IMR-90 (cell line): ENCODE measurements at regions not wholly inside any gene's neighbourhood (a gene's known extent, or its start where the extent isn't known, plus 50 kb on each side); places are given as distances from the start of the nearest gene placed in this dataset.

Source experiments
- ATAC-seq: fragments of 200-7000 bp; cut with Tn5 transposase; 2 replicates; pipeline ENCODE4 v1.9.1; 2020; ENCODE audit warnings: low read depth, mild to moderate bottlenecking, moderate library complexity
- BruUV-seq: library from RNA; stranded (reverse); fragments of 400-500 nt; replicated peaks from 2 replicates; lab custom pipeline; 2021; lab: Mats Ljungman, UMichigan
- CTCF ChIA-PET: fragments of 300-600 bp; formaldehyde crosslinking; extraction: SDS; loops from one replicate; lab custom pipeline; 2021; ENCODE audit warnings: antibody characterized with exemption; lab: Yijun Ruan, JAX
- POLR2A ChIA-PET: fragments of 300-600 bp; sonication (Branson Sonifier 250); formaldehyde crosslinking; loops from one replicate; lab custom pipeline; 2022; ENCODE audit warnings: antibody characterized with exemption; ENCODE audit not compliant: unreplicated experiment; lab: Charles Lee
- DNase-seq: peaks from one replicate; pipeline ENCODE4 v3.0.0; 2013
- H2AFZ ChIP-seq: replicated peaks from 2 replicates; pipeline ENCODE3; 2013; ENCODE audit warnings: low read length, mild to moderate bottlenecking; ENCODE audit not compliant: poor library complexity
- H2AK5ac ChIP-seq: 2 replicates; pipeline ENCODE4 v1.6.1; 2013; ENCODE audit warnings: low read depth, low read length, inconsistent platforms
- H2AK9ac ChIP-seq: replicated peaks from 2 replicates; pipeline ENCODE3; 2013; ENCODE audit warnings: mild to moderate bottlenecking, low read depth, low read length, moderate library complexity; ENCODE audit not compliant: poor library complexity
- H2BK120ac ChIP-seq: 2 replicates; pipeline ENCODE4 v1.6.1; 2013; ENCODE audit warnings: low read depth, low read length, inconsistent platforms
- H2BK15ac ChIP-seq: 3 replicates; pipeline ENCODE4 v1.6.1; 2013; ENCODE audit warnings: low read depth, low read length, inconsistent platforms
- H2BK20ac ChIP-seq: 2 replicates; pipeline ENCODE4 v1.6.1; 2013; ENCODE audit warnings: low read depth, mild to moderate bottlenecking, inconsistent platforms, low read length, moderate library complexity
- H2BK5ac ChIP-seq: 2 replicates; pipeline ENCODE4 v1.6.1; 2013; ENCODE audit warnings: mild to moderate bottlenecking, low read depth, low read length, inconsistent platforms; ENCODE audit not compliant: poor library complexity, severe bottlenecking
- H3K14ac ChIP-seq: replicated peaks from 2 replicates; pipeline ENCODE4 v1.6.1; 2013; ENCODE audit warnings: low read depth, low read length, inconsistent platforms
- H3K18ac ChIP-seq: 2 replicates; pipeline ENCODE4 v1.6.1; 2013; ENCODE audit warnings: low read depth, low read length, control low read depth
- H3K23ac ChIP-seq: 2 replicates; pipeline ENCODE4 v1.6.1; 2013; ENCODE audit warnings: low read depth, low read length, inconsistent platforms
- H3K27ac ChIP-seq: 2 replicates; pipeline ENCODE4 v1.5.1; 2013; ENCODE audit warnings: mild to moderate bottlenecking, control low read depth, low read length; ENCODE audit not compliant: insufficient read depth
- H3K27me3 ChIP-seq: 2 replicates; pipeline ENCODE4 v1.6.1; 2013; ENCODE audit warnings: low read length; ENCODE audit not compliant: control insufficient read depth, insufficient read depth
- H3K36me3 ChIP-seq: 2 replicates; pipeline ENCODE4 v1.6.1; 2013; ENCODE audit warnings: low read length, mixed read lengths; ENCODE audit not compliant: control insufficient read depth, insufficient read depth
- H3K4ac ChIP-seq: 2 replicates; pipeline ENCODE4 v1.6.1; 2013; ENCODE audit warnings: low read depth, low read length, inconsistent platforms
- H3K4me1 ChIP-seq: 2 replicates; pipeline ENCODE4 v1.6.1; 2013; ENCODE audit warnings: low read length, mixed read lengths; ENCODE audit not compliant: control insufficient read depth, insufficient read depth
- H3K4me2 ChIP-seq: 2 replicates; pipeline ENCODE4 v1.6.1; 2013; ENCODE audit warnings: low read depth, mild to moderate bottlenecking, control low read depth, low read length, moderate library complexity
- H3K4me3 ChIP-seq: 2 replicates; pipeline ENCODE4 v1.5.1; 2013; ENCODE audit warnings: low read depth, mild to moderate bottlenecking, control low read depth, low read length, moderate library complexity; ENCODE audit not compliant: insufficient read depth
- H3K56ac ChIP-seq: 2 replicates; pipeline ENCODE4 v1.6.1; 2013; ENCODE audit warnings: low read length, inconsistent platforms; ENCODE audit not compliant: insufficient read depth; ENCODE audit errors: extremely low read depth
- H3K79me1 ChIP-seq, 2 experiments: 2 replicates each; pipeline ENCODE4 v1.6.1; 2013; ENCODE audit warnings: low read length in 2 of 2, inconsistent platforms in 1 of 2, low read depth in 1 of 2
- H3K9ac ChIP-seq: 2 replicates; pipeline ENCODE4 v1.6.1; 2013; ENCODE audit warnings: low read depth, low read length, control low read depth
- H3K9me1 ChIP-seq: 2 replicates; pipeline ENCODE4 v1.6.1; 2013; ENCODE audit warnings: low read length, inconsistent platforms; ENCODE audit not compliant: insufficient read depth
- H3K9me3 ChIP-seq: 2 replicates; pipeline ENCODE4 v1.6.1; 2013; ENCODE audit warnings: low read length; ENCODE audit not compliant: control insufficient read depth, insufficient read depth
- H4K20me1 ChIP-seq: 2 replicates; pipeline ENCODE4 v1.6.1; 2013; ENCODE audit warnings: low read length, inconsistent platforms; ENCODE audit not compliant: insufficient read depth
- H4K5ac ChIP-seq: 2 replicates; pipeline ENCODE4 v1.6.1; 2013; ENCODE audit warnings: mild to moderate bottlenecking, low read depth, low read length, control low read depth
- H4K8ac ChIP-seq, 2 experiments: 2 replicates each; pipeline ENCODE4 v1.6.1; 2013; ENCODE audit warnings: low read depth in 2 of 2, low read length in 2 of 2, control low read depth in 1 of 2, inconsistent platforms in 1 of 2
- H4K91ac ChIP-seq: 2 replicates; pipeline ENCODE4 v1.6.1; 2013; ENCODE audit warnings: low read depth, low read length, inconsistent platforms; ENCODE audit not compliant: insufficient read depth
- RCOR1 ChIP-seq: IDR thresholded peaks from 2 replicates; pipeline ENCODE4 v1.6.1; 2012; ENCODE audit warnings: mild to moderate bottlenecking, low read length, improper control_type of control experiment; ENCODE audit not compliant: insufficient replicate concordance
- RFX5 ChIP-seq: IDR thresholded peaks from 2 replicates; pipeline ENCODE4 v1.8.0; 2012; ENCODE audit warnings: low read depth, mild to moderate bottlenecking, low read length, moderate library complexity
- WGBS, 2 experiments: methylation state at CpG; one replicate each; pipeline versions ENCODE4 v1.1.5 to v1.1.7; 2013; ENCODE audit warnings: missing lambda C conversion rate in 2 of 2; ENCODE audit not compliant: insufficient read length in 1 of 2; ENCODE audit errors: extremely low coverage in 2 of 2; 5-methylcytosine and 5-hydroxymethylcytosine counted together
- dilution Hi-C: fragments of 300-500 bp; cut with HindIII; formaldehyde crosslinking; loops from one replicate; pipeline ENCODE4 v1.14.3; 2018; ENCODE audit warnings: low sequenced_read_pairs; ENCODE audit not compliant: unreplicated experiment
- in situ Hi-C: fragments of 300-500 bp; cut with MboI; formaldehyde crosslinking; loops from 3 replicates; pipeline ENCODE4 v1.14.3; 2019; ENCODE audit warnings: low sequenced_read_pairs, inconsistent platforms, mixed read lengths
- intact Hi-C: fragments of 100-400 bp; cut with micrococcal nuclease; formaldehyde crosslinking; loops from 2 replicates; pipeline ENCODE4 v1.10.0; 2022
- TF ChIP-seq, protein P1 (sequence below): fragments of 150-350 bp; IDR thresholded peaks from 2 replicates; pipeline ENCODE4 v1.6.1; 2017; ENCODE audit warnings: mild to moderate bottlenecking, antibody characterized with exemption, low read length, low read depth

DNA sequence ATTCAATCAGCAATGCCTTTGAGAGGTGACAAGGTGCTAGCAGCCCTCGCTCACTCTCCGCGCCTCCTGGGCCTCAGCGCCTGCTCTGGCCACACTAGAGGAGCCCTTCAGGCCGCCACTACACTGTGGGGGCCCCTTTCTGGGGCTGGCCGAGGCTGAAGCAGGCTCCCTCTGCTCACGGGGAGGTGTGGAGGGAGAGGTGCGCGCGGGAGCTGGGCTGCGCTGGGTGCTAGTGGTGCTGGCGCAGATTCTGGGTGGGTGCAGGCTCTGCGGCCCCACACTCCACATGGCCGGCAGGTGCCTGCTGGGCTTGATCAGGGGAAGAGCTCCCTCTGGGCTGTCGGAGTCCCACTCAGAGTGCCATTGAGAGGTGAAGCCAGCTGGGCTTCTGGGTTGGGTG lies 351.0 kb downstream of the GASK1B start:
- Histone ChIP-seq H3K23ac (no peak overlapping the region), H3K9me3 (peaks cover 9% of the 10 kb centered on the region; the same call in 1 of the 2 replicates), H3K79me1 (no peaks in the 10 kb centered on the region), H2BK5ac (no peak overlapping the region), H3K4ac (no peak overlapping the region), H2AFZ (no peak overlapping the region), H3K9me1 (no peaks in the 10 kb centered on the region), H3K4me2 (no peak overlapping the region), H3K14ac (no peak overlapping the region), H3K18ac (no peak overlapping the region), H3K27ac (no peak overlapping the region), H3K27me3 (no peaks in the 10 kb centered on the region), H3K4me3 (no peak overlapping the region), H2BK20ac (no peak overlapping the region), H3K9ac (no peak overlapping the region), H2AK5ac (no peak overlapping the region), H3K36me3 (no peaks in the 10 kb centered on the region), H2BK120ac (no peak overlapping the region), H4K20me1 (no peaks in the 10 kb centered on the region), H4K8ac (no peak overlapping the region), H4K5ac (no peak overlapping the region), H3K4me1 (no peaks in the 10 kb centered on the region), H2BK15ac (no peak overlapping the region), H3K56ac (no peak overlapping the region), H2AK9ac (no peak overlapping the region), H4K91ac (no peak overlapping the region)
- in situ Hi-C loops (no loop called here), dilution Hi-C loops (no loop called here), intact Hi-C loops (no loop called here)
- DNase-seq (no peak), ATAC-seq (no peak)
- no peak for TF ChIP-seq RFX5
- TF ChIP-seq, protein P1, sequence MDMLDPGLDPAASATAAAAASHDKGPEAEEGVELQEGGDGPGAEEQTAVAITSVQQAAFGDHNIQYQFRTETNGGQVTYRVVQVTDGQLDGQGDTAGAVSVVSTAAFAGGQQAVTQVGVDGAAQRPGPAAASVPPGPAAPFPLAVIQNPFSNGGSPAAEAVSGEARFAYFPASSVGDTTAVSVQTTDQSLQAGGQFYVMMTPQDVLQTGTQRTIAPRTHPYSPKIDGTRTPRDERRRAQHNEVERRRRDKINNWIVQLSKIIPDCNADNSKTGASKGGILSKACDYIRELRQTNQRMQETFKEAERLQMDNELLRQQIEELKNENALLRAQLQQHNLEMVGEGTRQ = no peak
- TF ChIP-seq RCOR1 = no peak
- WGBS, 2 experiments = 74% methylated on average over 3 of the region's 15 CpGs; no CpG with 5 or more reads in 1 of the 2 experiments
- POLR2A ChIA-PET = no interaction called here
- BruUV-seq = no TSS peak
- CTCF ChIA-PET = no interaction called here
